GM18508 (cell line): ENCODE measurements at regions not wholly inside any gene's neighbourhood (a gene's known extent, or its start where the extent isn't known, plus 50 kb on each side); places are given as distances from the start of the nearest gene placed in this dataset.
"Not testable (repeated sequence)": the region's sequence is repeated elsewhere in the genome, so short reads cannot be mapped to it uniquely, and the experiment has no call there.

Source experiments
- ATAC-seq: cut with Tn5 transposase; IDR thresholded peaks from one replicate; pipeline ENCODE4 v1.9.1; 2021; ENCODE audit warnings: moderate number of reproducible peaks; ENCODE audit not compliant: insufficient read depth, unreplicated experiment

GRCh38 chr20:39777610-39778009 lies 815.5 kb downstream of the DHX35 start:
- ATAC-seq = no peak

GRCh38 chr20:39775110-39775509 lies 813.0 kb downstream of the DHX35 start:
- no peak for ATAC-seq

DNA sequence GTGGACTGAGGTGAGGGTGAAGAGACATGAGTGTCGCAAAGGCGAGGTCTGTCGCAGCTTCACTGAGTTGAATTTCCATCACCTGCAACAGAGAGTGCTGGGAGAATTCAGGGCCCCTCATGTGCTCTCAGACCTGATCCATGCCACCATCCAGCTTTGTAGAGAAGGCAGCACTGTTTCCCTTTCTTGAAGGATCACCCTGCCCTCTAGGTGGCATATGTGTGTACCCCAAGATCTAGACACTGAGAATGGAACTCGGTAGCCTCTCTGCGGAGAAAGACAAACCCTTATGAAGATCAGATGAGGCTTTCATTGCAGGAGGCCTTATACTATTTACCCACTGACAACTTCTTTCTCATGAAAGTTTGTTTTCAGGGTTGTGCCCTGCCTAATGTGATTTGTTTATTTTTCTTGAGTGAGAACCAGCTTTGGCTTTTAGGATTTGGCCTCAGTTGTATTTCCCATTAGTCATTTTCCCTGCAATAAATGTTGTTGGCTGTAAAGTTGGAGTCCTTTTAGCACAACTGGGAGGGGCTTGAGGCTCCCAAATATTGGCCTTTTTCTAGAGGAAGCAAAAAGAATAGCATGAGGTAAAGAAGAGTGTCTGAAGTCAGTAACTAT lies 811.3 kb downstream of the DHX35 start:
- no peak for ATAC-seq

DNA sequence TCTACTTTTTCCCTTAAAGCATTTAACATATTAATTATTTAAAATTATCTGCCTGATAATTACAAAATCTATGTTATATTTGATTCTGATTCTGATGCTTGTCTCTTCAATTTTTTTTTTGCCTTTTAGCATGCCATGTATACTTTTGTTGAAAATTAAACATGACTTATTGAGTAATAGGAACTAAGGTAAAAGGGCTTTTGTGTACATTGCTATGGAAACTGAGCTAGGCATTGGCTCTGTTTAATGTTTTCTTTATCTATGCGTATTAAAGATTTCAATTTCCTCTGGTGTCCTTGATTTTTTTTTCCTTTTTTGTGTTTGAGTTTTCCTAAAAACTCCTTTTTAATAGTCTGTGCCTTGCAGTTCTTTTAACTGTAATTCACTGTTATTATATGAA lies 805.2 kb downstream of the DHX35 start:
- no peak for ATAC-seq

DNA sequence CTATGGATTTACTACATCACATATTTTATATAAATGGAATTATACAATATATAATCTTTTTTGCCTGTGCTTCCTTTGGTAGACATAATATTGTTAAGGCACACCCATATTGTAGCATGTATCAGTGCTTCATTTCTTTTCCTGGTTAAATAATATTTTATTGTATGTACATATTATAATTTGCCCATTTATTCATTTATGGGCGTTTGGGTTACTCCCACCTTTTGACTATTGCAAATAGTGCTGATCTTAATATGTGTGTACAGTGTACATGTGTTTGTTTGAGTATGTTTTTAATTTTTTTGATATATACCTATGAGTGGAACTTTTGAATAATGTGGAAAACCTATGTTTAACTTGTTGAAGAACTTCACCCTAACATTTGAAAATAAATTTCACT lies 804.2 kb downstream of the DHX35 start:
- no peak for ATAC-seq

- ATAC-seq = no peak
Measured at GRCh38 chr20:39762716-39763115, 800.6 kb downstream of the DHX35 start.

DNA sequence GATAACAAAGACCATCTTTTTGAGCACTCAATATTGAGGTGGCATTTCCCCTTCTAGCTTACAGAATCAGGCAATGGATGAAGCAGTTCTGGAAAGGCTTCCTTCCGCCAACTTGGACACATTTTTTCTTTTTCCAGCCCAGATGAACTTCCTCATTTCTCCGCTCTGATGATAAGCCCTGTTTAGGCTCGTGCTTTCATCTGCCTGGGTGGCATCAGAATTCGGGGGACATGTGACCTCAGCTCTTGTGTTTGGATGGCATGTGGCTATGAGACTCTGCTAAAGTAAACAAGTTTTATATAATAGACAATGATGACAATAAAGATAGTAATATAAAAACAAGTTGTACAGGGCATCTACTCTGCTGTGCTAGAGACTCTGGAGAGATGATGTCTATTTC lies 796.7 kb downstream of the DHX35 start:
- ATAC-seq = no peak

- no peak for ATAC-seq
Measured at GRCh38 chr20:39756828-39757227, 794.7 kb downstream of the DHX35 start.

- no peak for ATAC-seq
Measured at GRCh38 chr20:39756369-39756768, 794.2 kb downstream of the DHX35 start.

DNA sequence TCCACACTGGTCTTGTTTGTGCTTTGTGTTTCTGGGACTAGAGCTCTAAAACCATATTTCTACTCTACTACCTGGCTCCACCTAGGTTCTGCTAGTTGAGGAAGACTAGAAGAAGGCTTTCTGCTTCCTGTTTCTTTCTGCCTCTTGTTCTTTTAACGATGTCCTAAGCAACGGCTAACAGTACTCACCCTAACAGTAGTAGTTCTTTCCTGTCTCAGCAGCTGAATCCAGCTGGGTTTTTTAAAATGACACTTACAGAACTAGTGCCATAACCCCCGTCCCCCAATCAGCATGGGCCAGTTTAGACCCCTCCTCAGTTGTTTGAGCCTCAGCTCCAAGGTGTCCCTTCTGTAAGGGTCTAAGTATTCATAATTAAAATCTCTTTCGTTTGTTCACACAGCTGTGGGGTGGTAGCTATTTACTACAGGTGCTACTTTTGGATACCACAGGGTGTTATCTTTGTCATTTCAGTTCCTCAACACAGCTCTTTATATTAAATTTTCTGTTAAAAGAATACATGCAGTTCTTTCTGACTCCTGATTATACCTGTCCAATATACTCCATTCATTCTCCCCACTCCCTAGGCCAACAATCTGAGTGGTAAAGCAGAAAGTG lies 790.2 kb downstream of the DHX35 start:
- ATAC-seq = no peak

DNA sequence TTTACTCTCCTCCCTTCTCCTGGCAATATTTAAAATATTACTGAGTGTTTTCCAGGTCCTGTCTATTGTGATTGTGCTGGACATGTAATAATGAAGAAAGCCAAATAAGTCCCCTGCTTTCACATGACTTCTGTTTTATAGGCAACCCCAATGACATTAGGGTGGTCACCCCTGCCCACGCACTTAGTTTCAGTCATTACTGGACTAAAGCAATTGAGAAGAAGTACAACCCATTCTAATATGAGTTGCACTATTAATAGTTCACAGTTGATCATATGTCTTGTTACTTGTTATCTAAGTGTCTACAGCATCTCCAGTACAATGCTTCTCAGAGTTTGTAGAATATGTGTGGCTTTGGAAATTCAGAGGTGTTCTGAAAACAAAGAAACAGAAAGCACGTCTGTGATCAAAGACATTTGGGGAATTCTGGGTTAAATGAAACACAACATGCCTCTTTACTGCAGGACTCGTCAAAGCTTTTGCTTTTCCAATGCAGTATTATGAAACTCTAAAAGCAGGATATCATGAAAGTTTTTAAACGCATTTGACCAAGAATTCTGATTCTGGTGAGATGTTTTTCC lies 789.5 kb downstream of the DHX35 start:
- no peak for ATAC-seq

DNA sequence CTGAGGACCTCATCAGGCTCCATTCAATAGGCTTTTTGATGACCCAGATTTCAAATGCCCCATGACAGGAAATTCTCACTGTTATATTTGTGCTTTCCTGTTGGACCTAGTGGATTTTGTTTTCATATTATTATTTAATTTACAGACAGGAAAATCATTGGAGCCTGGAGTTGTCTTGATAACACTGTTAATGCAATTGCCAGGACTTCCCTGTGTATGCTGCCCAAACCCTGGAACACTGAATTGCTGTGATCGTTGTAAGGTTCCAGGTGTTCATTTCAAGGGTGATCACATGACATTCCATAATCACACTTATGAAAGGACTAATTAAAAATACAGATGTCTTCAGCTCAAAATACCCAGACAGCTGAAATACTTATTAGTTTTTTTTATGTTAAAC lies 783.2 kb downstream of the DHX35 start:
- ATAC-seq = no peak

- no peak for ATAC-seq
Measured at GRCh38 chr20:39738651-39739050, 776.5 kb downstream of the DHX35 start.

- no peak for ATAC-seq
Measured at GRCh38 chr20:39736434-39737327, 774.5 kb downstream of the DHX35 start.

DNA sequence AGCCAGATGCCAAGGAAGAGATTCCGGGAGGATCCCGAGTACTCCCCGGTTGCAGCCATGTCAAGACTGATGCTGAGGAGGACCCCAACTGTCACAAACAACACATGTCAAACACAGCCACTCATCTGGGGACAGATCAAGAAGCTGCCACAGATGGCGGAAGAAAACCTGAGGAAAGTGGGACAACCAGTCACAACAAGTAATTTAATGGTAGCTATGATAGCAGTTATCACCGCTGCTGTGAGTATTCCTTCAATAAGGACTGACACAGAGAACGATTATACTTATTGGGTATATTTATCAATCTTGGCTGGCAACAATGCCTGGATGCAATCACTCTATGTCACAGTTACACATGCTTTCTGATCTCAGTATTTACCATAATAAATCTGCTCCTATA lies 763.4 kb downstream of the DHX35 start:
- not testable (repeated sequence) for ATAC-seq

- ATAC-seq = no peak
Measured at GRCh38 chr20:39719293-39719692, 757.1 kb downstream of the DHX35 start.

DNA sequence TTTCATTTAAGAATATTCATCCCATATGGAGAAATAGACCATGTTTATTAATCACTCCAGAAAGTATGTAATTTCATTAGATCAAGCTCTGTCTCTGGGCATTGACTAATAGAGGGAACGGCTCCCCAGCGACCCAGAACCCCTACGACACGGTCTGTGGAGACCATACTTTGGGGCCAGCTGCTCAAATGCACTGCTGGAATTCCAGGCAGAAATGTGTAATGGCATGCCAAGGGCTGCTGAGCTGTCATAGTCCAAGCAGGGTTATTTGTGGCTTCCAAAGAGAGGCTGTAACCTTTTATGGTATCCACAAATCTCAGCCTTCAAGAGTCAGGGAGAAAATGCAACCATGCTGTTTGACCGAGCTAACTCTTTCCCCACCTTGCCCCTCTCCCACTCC lies 755.8 kb downstream of the DHX35 start:
- ATAC-seq = no peak

DNA sequence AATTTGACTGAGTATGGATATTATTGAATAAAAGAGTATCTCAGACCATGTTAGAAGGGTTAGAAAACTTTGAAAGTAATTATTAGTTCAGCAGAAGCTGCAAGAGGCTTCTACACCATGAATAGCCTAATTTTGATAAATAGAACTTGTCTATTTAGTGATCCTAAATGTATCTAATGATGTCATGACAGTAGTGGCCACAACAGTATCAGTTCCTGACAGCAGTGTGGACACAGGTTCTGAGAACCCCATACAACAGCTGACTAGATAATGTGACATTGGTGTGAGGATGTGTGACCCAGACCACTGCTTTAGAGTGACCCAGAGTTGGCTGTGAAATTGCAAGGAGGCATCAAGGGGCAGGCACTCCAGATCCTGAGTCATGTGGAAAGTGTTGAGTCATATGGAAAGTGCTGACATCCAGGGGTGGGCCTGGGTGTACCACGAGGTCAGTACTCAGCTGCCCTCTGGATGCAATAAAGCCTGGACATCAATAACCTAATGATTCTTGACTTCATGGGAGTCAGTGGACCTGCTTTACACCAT lies 754.7 kb downstream of the DHX35 start:
- ATAC-seq = no peak

GRCh38 chr20:39713076-39713840 lies 751.1 kb downstream of the DHX35 start:
- ATAC-seq = no peak

- ATAC-seq = no peak
Measured at GRCh38 chr20:39706184-39706663, 744.1 kb downstream of the DHX35 start.
